ENCODE measurements at regions not wholly inside any gene's neighbourhood (a gene's known extent, or its start where the extent isn't known, plus 50 kb on each side); places are given as distances from the start of the nearest gene placed in this dataset.

- TF ChIP-seq POLR2A (IDR thresholded peaks at IDR 0.05; ENCODE audit: low read length), result no peak
- TF ChIP-seq GATA1 (IDR thresholded peaks at IDR 0.05; ENCODE audit: low read depth, low read length), result no peak
Measured at GRCh38 chr6:1482381-1483166, 93.2 kb downstream of the FOXF2 start.
